IPS-NIHi7 (cell line): ENCODE measurements at regions not wholly inside any gene's neighbourhood (a gene's known extent, or its start where the extent isn't known, plus 50 kb on each side); places are given as distances from the start of the nearest gene placed in this dataset.
"Not testable (repeated sequence)": the region's sequence is repeated elsewhere in the genome, so short reads cannot be mapped to it uniquely, and the experiment has no call there.

Experiments
- DNase-seq: peaks from one replicate; pipeline ENCODE4 v3.0.0; 2012; ENCODE audit warnings: mixed read lengths; ENCODE audit errors: extremely low spot score

DNA sequence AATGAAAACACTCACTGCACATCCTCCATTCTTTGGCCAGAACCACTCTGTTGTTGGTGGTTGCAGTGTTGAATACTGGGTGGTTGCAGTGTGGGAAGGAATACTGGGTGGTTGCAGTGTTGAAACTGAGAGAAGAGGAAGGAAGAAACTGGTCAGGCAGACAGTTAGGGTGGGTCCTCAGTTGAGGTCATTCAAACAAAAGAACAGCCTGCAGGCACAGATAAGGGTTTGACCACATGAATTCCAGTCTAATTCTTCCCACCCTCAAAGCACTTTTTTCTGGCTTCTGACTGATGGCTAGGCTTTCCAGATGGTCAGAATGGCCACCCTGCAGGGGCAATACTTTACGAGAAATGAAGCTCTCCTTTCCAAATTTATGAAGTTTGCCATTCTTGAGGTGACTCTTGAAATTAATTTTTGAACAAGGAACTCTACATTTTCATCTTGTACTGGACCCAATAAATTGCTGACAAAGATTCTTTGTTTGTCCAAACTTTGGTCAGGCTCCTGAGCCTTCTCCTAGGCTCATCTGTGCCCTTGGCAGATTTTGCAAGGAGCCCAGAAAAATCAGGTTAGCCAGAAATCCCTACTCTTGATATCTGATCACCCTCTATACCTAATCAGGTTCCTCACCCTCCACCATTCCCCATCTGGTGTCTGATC is 596.6 kb upstream of the CDH5 start:
- DNase-seq = no peak

DNA sequence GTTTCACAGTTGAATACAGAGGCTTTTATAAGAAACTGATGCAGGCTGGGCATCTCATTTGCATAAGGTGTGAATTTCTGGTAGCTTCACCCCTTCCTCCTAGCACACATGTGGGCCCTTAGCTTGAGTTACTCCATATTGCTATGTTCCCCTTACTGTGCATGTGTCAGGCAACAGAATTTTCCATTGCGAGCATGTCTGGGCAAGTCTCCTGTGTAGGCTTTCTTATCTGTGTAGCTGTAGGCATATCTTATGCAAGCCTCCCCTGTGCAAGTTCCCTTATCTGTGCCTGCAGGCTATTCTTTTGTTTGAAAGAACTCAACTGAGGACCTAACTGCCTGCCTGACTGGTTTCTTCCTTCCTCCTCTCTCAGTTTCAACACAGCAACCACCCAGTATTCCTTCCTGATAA is 597.4 kb upstream of the CDH5 start:
- no peak for DNase-seq

DNA sequence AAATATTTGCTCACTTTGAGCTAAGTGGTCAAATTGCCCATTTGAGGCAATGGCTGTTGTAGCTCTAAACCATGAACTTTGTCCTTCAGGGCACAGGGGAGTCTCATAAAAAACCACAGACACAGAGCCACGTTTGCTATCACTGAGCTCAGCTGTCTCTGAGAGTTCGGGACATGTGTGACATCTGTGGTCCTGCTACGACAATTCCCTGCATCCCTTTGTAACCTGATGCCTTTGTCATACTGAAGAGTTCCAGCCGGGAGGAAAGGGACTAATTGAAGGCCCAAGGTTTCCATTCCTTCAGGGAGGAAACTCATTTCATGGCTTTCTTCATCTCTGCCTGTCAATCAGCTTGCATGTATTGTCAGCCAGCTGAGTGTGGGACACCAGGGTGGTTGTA is 599.4 kb upstream of the CDH5 start:
- DNase-seq = peak; percentile 33

DNA sequence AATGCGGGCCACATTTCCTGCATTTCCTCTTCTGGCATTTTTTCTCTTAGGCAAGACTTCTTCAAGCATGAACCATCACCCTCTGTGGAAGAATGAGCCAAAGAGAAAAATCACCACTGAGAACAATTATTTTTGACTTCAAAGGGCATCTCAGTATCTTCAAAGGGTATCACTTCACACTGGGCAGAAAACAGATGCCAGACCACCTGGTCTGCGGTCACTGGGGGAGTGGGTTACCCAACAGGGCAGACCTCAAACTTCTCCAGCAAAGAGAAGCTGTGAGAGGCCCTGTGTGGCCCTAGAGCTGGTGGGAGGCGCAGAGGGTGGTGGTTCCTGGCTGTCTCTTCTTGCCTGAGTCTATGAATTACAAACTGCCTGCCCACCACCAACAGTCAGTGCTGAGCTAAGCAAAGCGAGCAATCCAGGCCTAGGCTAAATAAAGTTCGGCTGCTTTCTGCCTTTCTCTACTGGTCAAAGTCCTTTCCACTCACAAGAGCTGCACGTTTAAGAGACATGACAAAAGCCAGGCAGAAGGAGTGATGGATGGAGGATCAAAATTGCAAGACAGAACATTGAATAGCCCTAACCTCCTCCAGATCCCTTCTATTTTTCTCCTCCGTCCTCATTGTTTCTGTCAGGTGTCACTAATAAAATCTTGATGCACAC is 602.7 kb upstream of the CDH5 start:
- DNase-seq = no peak

DNA sequence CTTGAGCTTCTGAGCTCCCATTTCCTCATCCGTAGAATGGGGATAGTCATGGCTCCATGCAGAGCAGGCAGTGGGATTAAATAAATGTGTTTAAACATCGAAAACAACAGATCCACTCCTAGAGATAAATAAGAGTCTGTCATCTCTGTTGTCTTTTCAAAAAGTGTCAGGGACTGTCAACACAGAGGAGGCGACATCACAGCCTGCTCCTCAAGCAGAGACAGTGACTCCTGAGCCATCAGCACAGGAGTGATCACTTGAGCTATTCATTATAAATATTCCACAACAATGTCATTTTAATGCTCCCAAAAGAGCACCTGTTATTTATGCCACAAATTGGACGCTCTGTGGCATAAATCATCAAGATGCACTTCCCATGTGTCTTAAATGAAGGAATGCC is 605.6 kb upstream of the CDH5 start:
- DNase-seq = no peak

DNA sequence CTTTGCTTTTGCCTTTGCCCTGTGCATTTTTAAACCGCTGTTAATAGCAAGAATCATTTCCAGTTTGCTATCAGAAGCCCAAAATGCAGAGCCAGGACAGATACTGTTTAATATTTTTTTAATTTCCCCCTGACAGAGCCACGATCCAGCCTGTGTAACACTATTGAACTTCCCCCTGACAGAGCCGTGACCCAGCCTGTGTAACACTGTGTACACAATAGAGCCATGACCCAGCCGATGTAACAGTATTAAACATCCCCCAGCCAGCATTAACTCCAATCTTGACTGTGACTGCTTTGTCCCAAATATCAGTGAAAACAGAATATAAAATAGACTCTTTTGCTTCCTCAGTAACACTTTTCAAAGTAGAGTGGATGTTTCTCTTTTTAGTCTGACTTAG is 607.9 kb upstream of the CDH5 start:
- DNase-seq = no peak

DNA sequence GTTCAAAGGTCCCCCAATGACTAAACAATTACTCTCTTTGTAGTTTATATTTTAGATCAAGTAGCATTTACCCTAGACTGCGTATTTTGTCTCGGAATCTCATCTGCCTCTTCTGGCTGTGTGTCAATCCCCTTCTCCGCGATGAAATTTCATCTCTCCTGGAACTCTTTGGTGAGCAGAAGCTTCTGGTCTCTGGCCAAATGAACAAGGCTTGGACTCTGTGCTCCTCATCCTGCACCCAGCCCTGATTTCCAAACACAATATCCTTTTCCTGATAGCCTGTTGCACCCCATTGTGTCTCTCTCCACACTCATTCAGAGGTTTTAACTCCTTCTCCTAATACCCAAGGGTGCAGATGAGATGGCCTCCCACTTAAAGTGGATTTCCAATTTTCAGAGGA is 609.4 kb upstream of the CDH5 start:
- no peak for DNase-seq

DNA sequence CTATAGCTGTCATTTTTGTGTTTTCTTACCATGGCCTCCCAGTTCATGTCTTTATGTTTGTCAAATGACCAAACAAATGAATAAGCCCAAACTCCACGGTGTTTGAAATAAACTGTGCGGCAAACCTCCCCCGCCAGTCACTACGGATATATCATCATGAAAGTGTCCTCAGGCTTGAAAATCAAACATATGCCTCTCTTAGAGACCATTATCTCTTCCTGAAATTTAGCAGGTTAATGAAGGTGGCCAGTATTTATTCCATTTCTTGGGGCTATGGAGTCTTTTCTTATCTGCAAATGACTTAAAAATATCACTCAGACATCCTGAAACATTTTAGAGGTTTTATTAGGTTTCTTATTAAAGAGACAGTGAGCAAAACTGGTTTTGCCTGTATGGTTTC is 610.3 kb upstream of the CDH5 start:
- DNase-seq = no peak

DNA sequence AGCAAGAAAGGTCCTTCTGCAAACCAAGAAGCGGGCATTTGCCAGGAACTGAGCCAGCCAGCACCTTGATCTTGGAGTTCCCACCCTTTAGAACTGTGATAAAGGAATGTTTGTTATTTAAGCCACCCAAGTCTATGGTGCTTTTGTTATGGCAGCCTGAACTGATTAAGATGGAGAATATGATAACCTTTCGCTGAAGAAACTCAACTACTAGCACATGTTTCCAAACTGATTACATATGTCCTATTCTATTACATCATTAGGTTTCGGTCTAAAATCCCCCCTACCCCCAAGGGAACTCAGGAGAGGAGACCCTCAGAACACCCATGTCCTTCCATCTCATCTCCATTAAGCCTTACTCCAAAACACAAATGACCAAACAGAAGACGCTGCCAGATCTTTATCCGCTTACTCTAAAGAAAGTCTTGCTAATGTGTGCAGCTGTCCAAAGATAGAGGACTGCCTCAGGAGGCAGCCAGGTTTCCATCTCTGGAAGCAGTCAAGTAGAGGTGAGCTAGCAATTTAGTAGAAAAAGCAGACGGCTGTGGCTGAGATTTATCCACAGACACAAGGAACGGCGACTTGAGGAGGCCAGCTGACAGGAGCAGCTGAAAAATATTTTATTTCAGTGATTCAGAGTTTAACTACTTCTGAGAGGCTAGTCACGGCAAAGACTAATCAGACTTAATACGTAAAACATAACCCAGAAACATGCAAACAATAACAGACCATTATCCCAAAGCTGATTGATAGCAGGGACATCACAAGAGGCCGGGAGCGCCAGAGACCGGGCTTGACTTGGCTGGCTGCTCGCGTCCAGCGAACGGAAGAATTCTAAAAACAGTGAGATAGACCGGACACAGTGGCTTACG is 611.4 kb upstream of the CDH5 start:
- no peak for DNase-seq

DNA sequence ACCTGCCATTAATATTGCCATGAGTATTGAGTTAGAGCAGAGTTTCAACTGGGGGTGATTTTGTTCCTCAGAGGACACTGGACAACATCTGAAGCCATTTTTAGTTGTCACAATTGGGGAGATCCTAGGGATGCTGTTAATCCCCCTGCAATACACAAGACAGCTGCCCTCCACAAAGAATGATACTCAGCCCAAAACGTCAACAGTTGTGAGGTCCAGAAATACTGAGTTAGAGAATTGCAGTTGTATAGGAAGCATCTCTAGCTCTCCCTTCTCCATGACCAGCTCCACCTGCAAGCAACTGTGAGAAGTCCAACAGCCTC is 614.0 kb upstream of the CDH5 start:
- DNase-seq = no peak

DNA sequence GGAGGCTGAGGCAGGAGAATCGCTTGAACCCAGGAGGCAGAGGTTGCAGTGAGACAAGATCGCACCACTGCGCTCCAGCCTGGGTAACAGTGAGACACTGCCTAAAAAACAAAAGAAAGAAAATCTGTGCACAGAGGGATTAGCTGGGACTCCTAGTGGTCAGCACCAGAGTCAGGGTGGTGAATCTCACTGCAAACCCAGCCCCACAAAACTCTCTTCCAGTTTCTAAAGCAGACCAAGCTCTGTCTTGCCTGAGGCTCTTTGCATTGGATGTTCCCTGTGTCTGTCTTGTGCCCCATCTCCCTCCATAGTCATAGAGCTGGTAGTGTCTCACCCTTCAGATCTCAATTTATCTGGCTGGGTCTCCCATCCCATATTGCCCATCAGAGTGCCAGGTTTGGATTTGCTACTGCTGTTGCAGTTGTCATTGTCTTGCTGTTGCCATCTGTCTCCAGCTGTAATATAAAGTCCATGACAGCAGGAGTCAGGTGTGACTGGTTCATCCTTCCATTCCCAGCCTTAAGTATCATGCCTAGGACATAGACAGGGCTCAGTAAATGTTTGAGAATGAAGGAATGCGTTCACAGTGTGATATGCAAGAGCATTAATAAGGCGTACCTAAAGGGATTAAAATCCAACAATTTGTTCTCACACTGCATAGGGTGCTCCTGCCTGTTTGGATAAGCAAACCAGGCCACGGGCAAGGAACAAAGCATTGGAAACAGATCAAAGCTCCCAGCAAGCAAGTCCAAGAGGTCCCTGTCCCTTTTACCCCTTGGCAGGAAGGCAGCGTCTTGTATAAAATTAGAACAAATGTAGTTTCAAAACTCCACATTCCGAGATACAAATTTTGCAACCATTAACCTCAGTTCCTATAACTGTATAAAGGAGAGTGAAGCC is 614.6 kb upstream of the CDH5 start:
- DNase-seq = no peak

DNA sequence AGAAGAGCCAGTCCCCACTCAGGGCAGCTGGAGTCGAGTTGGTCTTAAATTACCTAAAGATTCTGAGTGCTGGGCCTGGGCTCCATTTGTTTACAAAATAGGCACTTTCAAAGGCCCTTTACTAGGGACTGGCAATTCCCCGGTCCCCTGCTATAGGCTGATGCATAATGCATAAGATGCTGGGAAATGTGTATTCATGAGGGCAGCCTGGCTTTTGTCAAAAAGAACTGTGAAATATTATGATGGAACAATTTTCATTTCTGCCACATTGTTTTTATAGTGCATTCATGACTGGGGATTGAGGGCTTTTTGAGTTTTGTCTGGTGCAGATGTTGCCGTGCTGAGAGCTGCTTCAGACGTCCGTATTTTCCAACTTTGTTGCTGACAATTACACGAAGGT is 617.0 kb upstream of the CDH5 start:
- DNase-seq = no peak

DNA sequence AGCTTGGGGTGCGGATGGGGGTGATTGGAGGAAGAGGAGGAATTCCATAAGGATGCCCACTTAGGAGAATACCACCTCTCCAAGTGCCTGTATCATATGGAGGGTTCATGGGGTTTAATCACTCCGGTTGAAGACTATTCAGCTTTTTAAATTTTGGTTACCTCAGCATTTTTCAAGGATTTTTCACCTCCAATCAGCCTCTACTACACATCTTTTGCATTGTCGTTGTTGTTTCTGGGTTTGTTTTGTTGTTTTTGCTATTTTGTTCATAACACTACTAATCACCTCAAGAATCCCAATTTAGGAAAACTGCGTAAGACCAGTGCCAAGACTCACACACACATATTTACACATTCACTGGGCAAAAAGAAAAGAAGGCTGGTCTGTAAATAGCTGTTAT is 619.5 kb upstream of the CDH5 start:
- no peak for DNase-seq

DNA sequence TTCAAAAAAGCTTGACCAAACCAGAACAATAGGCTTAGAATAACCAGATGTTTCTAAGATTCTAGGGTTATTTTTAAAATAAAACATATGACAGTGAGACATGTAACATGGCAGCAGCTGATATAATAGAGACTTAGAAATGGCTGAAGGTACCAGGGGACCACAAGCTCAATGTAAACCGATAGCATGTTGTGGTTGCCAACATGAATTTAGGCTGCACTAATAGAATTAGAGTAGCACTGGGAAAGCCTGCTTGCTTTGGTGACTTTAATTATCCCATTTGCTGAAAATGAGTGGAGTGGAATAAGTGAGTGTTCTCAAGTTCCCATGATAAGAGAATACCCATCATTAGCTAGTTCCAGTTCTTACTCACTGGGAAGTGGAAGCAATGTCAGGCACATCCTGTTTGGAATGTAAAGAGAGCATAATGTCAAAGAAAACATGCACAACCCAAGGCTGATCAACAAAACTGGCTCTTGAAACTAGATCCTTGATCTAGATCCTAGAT is 621.2 kb upstream of the CDH5 start:
- no peak for DNase-seq

DNA sequence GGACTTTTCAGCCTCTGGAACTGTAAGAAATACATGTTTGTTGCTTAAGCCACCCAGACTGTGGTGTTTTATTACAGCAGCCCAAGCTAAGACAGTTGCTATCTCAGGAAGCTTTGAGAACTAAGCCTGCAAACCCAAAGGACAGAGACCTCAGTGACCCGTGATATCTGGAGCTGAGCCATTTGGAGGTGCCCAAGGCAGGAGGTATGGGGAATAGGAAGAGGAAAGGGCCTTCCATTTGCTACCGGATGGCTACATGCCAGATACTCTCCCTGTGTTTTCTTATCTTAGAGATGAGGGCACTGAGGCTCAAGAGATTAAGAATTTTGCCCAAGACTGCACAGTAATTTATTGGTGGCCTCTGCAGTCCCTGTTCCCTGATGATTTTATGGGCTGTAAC is 622.1 kb upstream of the CDH5 start:
- no peak for DNase-seq

DNA sequence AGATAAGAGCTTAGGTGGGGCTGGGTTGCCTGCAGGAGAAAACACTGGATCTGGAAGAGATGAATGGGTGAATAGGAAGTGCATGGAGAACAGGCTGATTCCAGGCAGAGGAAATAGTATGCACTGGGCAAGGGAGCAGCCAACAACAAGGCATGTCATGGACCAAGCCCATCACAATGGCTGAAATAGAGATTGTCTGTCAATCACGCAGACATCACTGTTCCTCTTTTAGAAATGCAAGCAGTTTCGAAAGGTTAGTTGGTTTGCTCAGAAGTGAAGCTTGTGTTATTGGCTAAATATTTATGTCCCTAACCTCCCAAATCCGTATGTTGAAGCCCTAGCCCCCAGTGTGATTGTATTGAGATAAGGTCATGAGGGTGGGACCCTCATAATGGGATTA is 621.7 kb upstream of the CDH11 start:
- DNase-seq = no peak

DNA sequence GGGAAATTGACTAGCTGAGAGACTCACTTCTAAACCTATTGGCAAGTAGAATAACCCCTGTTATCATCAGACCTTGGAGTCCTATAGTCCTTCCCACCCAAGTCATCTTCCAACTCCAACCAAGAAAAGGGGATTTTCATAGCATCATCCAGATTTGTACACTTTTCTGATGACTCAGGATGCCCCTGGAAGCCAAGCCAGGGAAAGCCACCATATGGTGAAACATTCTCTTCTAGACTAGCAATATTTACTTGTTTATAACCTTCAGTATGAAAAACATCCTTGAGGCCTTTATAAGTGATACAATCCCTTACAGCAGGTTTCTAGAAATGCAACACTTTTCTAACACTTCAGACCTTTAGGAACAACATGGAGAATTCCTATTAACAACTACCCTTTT is 618.8 kb upstream of the CDH11 start:
- DNase-seq = no peak

DNA sequence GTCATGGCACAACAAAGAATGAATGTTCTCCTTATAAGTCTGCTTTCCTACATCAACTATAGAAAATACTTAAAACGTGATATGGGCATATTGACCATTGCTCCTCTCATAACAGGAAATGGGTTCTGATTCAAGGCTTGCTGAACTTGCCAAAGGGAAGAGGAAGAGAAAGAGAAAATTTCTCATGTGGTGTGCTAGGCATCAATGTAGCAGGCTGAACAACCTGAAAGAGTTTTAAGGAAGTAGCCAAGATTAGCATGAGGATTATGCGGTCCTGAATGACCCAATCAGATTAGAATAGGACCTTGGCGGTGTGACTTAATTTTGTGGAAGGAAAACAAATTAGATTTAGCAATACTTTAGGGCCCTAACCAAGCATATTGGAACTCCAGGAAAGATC is 617.7 kb upstream of the CDH11 start:
- no peak for DNase-seq

DNA sequence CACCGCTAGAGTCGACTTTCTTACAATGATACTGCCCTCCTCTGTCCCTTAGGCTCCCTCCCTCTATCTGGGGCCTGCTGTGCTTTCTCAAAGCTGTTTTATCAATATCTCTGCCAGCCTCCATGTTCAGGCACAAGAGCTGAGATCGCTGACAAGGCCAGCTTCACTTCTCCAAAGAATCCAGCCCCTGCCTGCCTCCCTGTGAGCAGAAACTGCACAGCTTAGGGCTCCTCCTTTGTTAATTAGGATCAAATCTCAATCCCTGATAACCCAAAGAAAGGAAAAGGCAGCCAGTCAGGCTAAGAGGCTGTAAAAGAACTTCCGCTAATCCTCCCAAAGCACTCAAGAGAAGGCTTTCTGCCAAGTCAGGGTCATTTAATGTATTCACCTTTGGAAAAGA is 616.0 kb upstream of the CDH11 start:
- DNase-seq = peak; percentile 13

DNA sequence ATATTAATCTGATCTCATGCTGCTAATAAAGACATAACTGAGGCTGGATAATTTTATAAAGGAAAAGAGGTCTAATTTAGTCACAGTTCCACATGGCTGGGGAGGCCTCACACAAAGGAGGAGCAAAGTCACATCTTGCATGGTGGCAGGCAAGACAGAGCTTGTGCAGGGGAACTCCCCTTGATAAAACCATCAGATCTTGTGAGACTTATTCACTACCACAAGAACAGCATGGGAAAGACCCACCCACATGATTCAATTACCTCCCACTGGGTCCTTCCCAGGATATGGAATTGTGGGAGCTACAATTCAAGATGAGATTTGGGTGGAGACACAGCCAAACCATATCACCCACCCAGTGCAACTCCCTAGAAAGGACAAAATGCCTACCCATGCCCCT is 613.8 kb upstream of the CDH11 start:
- not testable (repeated sequence) for DNase-seq

DNA sequence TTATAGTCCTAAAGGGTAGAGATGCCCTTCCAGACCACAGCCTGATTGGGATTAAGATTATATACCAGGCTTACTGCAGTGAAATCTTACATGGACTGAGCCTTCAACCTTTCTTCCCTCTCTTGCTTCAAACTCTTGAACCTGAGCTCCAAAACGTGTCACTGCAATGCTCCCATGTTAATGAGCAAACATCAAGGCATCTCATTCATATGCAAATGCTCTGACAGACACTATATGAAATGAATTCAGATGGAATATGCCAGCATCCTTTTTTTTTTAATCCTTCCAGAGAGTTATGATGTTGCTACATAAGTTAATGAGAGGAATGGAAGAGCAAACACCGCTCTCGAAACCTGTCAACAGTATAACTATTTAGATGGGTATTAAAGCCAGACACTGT is 611.9 kb upstream of the CDH11 start:
- no peak for DNase-seq

DNA sequence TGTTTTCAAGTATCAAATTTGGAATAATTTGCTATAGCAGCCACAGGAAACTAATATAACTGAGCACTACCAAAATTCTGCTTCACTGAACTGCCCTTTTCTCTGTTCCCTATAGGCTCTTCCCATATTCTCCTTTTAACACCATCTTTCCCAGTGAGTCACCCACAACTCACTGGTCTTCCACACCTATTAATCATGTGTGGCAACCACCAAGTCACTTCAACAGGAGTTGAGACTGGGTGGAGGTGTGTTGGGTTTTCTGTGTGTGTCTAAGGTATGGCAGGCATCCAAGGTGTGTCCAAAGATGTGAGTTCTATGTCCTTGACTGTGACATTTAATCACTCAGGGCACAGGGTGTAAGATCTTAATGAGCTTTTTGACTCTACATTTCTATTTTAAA is 610.0 kb upstream of the CDH11 start:
- no peak for DNase-seq
